ENCODE measurements at regions not wholly inside any gene's neighbourhood (a gene's known extent, or its start where the extent isn't known, plus 50 kb on each side); places are given as distances from the start of the nearest gene placed in this dataset.

DNA sequence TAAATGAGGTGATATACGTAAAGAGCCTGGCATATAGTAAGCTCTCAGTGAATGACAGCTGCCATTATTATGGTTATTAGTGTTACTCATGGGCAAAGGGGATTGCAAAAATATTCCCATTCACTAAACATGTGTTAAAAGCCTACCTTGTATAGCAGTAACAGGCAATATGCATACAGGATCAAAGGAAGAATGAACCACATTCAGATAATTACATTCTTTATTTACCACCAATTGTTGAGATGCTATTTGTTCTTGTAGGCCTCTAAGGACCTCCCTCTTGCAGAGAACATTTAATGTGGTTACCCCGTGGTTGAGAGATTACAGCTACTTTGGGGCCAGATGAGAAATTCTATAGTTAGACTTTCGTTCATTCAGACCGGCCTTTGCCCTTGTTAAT lies 82.7 kb upstream of the DRD2 start:
- no peaks in the 10 kb centered on the region for H3K9me3 Mint-ChIP-seq
- TF ChIP-seq, protein P1, sequence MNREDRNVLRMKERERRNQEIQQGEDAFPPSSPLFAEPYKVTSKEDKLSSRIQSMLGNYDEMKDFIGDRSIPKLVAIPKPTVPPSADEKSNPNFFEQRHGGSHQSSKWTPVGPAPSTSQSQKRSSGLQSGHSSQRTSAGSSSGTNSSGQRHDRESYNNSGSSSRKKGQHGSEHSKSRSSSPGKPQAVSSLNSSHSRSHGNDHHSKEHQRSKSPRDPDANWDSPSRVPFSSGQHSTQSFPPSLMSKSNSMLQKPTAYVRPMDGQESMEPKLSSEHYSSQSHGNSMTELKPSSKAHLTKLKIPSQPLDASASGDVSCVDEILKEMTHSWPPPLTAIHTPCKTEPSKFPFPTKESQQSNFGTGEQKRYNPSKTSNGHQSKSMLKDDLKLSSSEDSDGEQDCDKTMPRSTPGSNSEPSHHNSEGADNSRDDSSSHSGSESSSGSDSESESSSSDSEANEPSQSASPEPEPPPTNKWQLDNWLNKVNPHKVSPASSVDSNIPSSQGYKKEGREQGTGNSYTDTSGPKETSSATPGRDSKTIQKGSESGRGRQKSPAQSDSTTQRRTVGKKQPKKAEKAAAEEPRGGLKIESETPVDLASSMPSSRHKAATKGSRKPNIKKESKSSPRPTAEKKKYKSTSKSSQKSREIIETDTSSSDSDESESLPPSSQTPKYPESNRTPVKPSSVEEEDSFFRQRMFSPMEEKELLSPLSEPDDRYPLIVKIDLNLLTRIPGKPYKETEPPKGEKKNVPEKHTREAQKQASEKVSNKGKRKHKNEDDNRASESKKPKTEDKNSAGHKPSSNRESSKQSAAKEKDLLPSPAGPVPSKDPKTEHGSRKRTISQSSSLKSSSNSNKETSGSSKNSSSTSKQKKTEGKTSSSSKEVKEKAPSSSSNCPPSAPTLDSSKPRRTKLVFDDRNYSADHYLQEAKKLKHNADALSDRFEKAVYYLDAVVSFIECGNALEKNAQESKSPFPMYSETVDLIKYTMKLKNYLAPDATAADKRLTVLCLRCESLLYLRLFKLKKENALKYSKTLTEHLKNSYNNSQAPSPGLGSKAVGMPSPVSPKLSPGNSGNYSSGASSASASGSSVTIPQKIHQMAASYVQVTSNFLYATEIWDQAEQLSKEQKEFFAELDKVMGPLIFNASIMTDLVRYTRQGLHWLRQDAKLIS (CRISPR knock-in tag; IDR thresholded peaks at IDR 0.05; ENCODE audit: borderline replicate concordance) = no peak
- TF ChIP-seq NR2C2 (CRISPR knock-in tag; IDR thresholded peaks at IDR 0.05) = no peak
- TF ChIP-seq RORB (CRISPR knock-in tag; IDR thresholded peaks at IDR 0.05) = no peak
- TF ChIP-seq ZNF416 (CRISPR knock-in tag; IDR thresholded peaks at IDR 0.05) = no peak
- TF ChIP-seq ZNF263 (CRISPR knock-in tag; IDR thresholded peaks at IDR 0.05; ENCODE audit: low read depth) = no peak
- TF ChIP-seq KAT7 (CRISPR knock-in tag; IDR thresholded peaks at IDR 0.05; ENCODE audit: borderline replicate concordance) = no peak
- TF ChIP-seq OVOL2 (CRISPR knock-in tag; IDR thresholded peaks at IDR 0.05; ENCODE audit: borderline replicate concordance) = no peak
- TF ChIP-seq CBFB (CRISPR knock-in tag; IDR thresholded peaks at IDR 0.05; ENCODE audit: low read depth) = no peak
- TF ChIP-seq ZNF121 (CRISPR knock-in tag; IDR thresholded peaks at IDR 0.05) = no peak
- TF ChIP-seq, protein P2, sequence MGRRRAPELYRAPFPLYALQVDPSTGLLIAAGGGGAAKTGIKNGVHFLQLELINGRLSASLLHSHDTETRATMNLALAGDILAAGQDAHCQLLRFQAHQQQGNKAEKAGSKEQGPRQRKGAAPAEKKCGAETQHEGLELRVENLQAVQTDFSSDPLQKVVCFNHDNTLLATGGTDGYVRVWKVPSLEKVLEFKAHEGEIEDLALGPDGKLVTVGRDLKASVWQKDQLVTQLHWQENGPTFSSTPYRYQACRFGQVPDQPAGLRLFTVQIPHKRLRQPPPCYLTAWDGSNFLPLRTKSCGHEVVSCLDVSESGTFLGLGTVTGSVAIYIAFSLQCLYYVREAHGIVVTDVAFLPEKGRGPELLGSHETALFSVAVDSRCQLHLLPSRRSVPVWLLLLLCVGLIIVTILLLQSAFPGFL (CRISPR knock-in tag; IDR thresholded peaks at IDR 0.05; ENCODE audit: borderline replicate concordance) = no peak
- no peak for TF ChIP-seq USF2 (CRISPR knock-in tag; IDR thresholded peaks at IDR 0.05)
- no peak for TF ChIP-seq PRRX2 (CRISPR knock-in tag; IDR thresholded peaks at IDR 0.05)
- TF ChIP-seq, protein P3, sequence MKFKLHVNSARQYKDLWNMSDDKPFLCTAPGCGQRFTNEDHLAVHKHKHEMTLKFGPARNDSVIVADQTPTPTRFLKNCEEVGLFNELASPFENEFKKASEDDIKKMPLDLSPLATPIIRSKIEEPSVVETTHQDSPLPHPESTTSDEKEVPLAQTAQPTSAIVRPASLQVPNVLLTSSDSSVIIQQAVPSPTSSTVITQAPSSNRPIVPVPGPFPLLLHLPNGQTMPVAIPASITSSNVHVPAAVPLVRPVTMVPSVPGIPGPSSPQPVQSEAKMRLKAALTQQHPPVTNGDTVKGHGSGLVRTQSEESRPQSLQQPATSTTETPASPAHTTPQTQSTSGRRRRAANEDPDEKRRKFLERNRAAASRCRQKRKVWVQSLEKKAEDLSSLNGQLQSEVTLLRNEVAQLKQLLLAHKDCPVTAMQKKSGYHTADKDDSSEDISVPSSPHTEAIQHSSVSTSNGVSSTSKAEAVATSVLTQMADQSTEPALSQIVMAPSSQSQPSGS (CRISPR knock-in tag; IDR thresholded peaks at IDR 0.05; ENCODE audit: borderline replicate concordance, low read depth) = no peak
- ChIA-PET CTCF (interaction anchor here (1.1 to 2.3 kb wide), 4 partner anchors 18 to 215 kb away, joined by 3 to 7 read pairs (median 3); partner anchors contain the start of gene ZW10), POLR2A (no interaction called here)
- no peak overlapping the region for H3K27ac Mint-ChIP-seq
- no peaks in the 10 kb centered on the region for H3K27me3 Mint-ChIP-seq (ENCODE audit: low read depth)
- H3K36me3 Mint-ChIP-seq = no peaks in the 10 kb centered on the region
- no peak overlapping the region for H3K4me3 Mint-ChIP-seq
- no peak for DNase-seq (ENCODE audit: low spot score)
- H3K4me1 Mint-ChIP-seq = peaks cover 62% of the 10 kb centered on the region
- no peak for ATAC-seq

GRCh38 chr11:113556036-113556435 lies 80.8 kb upstream of the DRD2 start:
- ChIA-PET POLR2A (no interaction called here), CTCF (interaction anchor here (2.3 kb wide), 1 partner anchor 175 kb away, joined by 8 read pairs; no protein-coding TSS in a partner anchor)
- Mint-ChIP-seq H3K36me3 (no peaks in the 10 kb centered on the region), H3K27me3 (ENCODE audit: low read depth) (no peaks in the 10 kb centered on the region), H3K27ac (no peak overlapping the region), H3K9me3 (no peaks in the 10 kb centered on the region), H3K4me3 (no peak overlapping the region), H3K4me1 (peaks cover 53% of the 10 kb centered on the region)
- no peak for DNase-seq (ENCODE audit: low spot score)
- no peak for ATAC-seq
- TF ChIP-seq, protein P4, sequence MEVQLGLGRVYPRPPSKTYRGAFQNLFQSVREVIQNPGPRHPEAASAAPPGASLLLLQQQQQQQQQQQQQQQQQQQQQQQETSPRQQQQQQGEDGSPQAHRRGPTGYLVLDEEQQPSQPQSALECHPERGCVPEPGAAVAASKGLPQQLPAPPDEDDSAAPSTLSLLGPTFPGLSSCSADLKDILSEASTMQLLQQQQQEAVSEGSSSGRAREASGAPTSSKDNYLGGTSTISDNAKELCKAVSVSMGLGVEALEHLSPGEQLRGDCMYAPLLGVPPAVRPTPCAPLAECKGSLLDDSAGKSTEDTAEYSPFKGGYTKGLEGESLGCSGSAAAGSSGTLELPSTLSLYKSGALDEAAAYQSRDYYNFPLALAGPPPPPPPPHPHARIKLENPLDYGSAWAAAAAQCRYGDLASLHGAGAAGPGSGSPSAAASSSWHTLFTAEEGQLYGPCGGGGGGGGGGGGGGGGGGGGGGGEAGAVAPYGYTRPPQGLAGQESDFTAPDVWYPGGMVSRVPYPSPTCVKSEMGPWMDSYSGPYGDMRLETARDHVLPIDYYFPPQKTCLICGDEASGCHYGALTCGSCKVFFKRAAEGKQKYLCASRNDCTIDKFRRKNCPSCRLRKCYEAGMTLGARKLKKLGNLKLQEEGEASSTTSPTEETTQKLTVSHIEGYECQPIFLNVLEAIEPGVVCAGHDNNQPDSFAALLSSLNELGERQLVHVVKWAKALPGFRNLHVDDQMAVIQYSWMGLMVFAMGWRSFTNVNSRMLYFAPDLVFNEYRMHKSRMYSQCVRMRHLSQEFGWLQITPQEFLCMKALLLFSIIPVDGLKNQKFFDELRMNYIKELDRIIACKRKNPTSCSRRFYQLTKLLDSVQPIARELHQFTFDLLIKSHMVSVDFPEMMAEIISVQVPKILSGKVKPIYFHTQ (CRISPR knock-in tag; IDR thresholded peaks at IDR 0.05) = no peak
- TF ChIP-seq PRRX2 (CRISPR knock-in tag; IDR thresholded peaks at IDR 0.05) = no peak
- TF ChIP-seq NFATC4 (CRISPR knock-in tag; IDR thresholded peaks at IDR 0.05) = no peak
- no peak for TF ChIP-seq JUN (CRISPR knock-in tag; IDR thresholded peaks at IDR 0.05)
- no peak for TF ChIP-seq TCF7 (CRISPR knock-in tag; IDR thresholded peaks at IDR 0.05; ENCODE audit: low read depth)
- TF ChIP-seq, protein P5, sequence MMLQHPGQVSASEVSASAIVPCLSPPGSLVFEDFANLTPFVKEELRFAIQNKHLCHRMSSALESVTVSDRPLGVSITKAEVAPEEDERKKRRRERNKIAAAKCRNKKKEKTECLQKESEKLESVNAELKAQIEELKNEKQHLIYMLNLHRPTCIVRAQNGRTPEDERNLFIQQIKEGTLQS (CRISPR knock-in tag; conservative IDR thresholded peaks at IDR 0.05) = no peak
- TF ChIP-seq RELA (CRISPR knock-in tag; IDR thresholded peaks at IDR 0.05; ENCODE audit: borderline replicate concordance) = no peak
- no peak for TF ChIP-seq ZNF416 (CRISPR knock-in tag; IDR thresholded peaks at IDR 0.05)
- TF ChIP-seq, protein P6, sequence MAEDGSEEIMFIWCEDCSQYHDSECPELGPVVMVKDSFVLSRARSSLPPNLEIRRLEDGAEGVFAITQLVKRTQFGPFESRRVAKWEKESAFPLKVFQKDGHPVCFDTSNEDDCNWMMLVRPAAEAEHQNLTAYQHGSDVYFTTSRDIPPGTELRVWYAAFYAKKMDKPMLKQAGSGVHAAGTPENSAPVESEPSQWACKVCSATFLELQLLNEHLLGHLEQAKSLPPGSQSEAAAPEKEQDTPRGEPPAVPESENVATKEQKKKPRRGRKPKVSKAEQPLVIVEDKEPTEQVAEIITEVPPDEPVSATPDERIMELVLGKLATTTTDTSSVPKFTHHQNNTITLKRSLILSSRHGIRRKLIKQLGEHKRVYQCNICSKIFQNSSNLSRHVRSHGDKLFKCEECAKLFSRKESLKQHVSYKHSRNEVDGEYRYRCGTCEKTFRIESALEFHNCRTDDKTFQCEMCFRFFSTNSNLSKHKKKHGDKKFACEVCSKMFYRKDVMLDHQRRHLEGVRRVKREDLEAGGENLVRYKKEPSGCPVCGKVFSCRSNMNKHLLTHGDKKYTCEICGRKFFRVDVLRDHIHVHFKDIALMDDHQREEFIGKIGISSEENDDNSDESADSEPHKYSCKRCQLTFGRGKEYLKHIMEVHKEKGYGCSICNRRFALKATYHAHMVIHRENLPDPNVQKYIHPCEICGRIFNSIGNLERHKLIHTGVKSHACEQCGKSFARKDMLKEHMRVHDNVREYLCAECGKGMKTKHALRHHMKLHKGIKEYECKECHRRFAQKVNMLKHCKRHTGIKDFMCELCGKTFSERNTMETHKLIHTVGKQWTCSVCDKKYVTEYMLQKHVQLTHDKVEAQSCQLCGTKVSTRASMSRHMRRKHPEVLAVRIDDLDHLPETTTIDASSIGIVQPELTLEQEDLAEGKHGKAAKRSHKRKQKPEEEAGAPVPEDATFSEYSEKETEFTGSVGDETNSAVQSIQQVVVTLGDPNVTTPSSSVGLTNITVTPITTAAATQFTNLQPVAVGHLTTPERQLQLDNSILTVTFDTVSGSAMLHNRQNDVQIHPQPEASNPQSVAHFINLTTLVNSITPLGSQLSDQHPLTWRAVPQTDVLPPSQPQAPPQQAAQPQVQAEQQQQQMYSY (CRISPR knock-in tag; IDR thresholded peaks at IDR 0.05) = no peak
- no peak for TF ChIP-seq IRF2 (CRISPR knock-in tag; IDR thresholded peaks at IDR 0.05; ENCODE audit: borderline replicate concordance, low read depth)
- no peak for TF ChIP-seq NFE2L1 (CRISPR knock-in tag; IDR thresholded peaks at IDR 0.05)
